Mucosa of rectum (tissue), 2 donors: ENCODE measurements at regions not wholly inside any gene's neighbourhood (a gene's known extent, or its start where the extent isn't known, plus 50 kb on each side); places are given as distances from the start of the nearest gene placed in this dataset.
"Not testable (repeated sequence)": the region's sequence is repeated elsewhere in the genome, so short reads cannot be mapped to it uniquely, and the experiment has no call there.

ENCODE experiments used
- H3K27ac ChIP-seq, 2 donors: one replicate each; pipeline ENCODE4 v1.7.0; 2013; ENCODE audit warnings: inconsistent platforms in 2 of 2, low read depth in 2 of 2, low read length in 2 of 2
- H3K27me3 ChIP-seq, 2 donors: one replicate each; pipeline ENCODE4 v1.7.0; 2013; ENCODE audit warnings: low read length in 2 of 2; ENCODE audit not compliant: control insufficient read depth in 2 of 2, insufficient read depth in 2 of 2
- H3K36me3 ChIP-seq, 2 donors: one replicate each; pipeline ENCODE4 v1.7.0; 2013; ENCODE audit warnings: low read length in 2 of 2; ENCODE audit not compliant: control insufficient read depth in 2 of 2, insufficient read depth in 2 of 2
- H3K4me1 ChIP-seq, 2 donors: one replicate each; pipeline ENCODE4 v1.7.0; 2013; ENCODE audit warnings: low read length in 2 of 2, mild to moderate bottlenecking in 1 of 2; ENCODE audit not compliant: control insufficient read depth in 2 of 2, insufficient read depth in 2 of 2
- H3K4me3 ChIP-seq, 2 donors: one replicate each; pipeline ENCODE4 v1.7.0; 2013; ENCODE audit warnings: low read length in 2 of 2
- H3K9ac ChIP-seq, 2 donors: one replicate each; pipeline ENCODE4 v1.7.0; 2013; ENCODE audit warnings: low read length in 2 of 2, low read depth in 1 of 2, mild to moderate bottlenecking in 1 of 2
- H3K9me3 ChIP-seq, 2 donors: one replicate each; pipeline ENCODE4 v1.7.0; 2013; ENCODE audit warnings: low read length in 2 of 2; ENCODE audit not compliant: control insufficient read depth in 2 of 2
- donor health status: healthy.
- donor health status: Normal muscosa, but diverticular disease.

GRCh38 chr12:14032191-14032590, 50.8 kb upstream of the GRIN2B start:
- not testable (repeated sequence) for H3K36me3 ChIP-seq, H3K9me3 ChIP-seq, H3K9ac ChIP-seq, H3K4me3 ChIP-seq, H3K27ac ChIP-seq, H3K4me1 ChIP-seq, H3K27me3 ChIP-seq

- H3K4me1 ChIP-seq: no peaks in the 10 kb centered on the region
- H3K27me3 ChIP-seq: peaks cover 0 to 2% of the 10 kb centered on the region in 2 donors
- H3K9me3 ChIP-seq: no peaks in the 10 kb centered on the region
- H3K27ac ChIP-seq: no peak overlapping the region
- no peak overlapping the region for H3K9ac ChIP-seq
- H3K4me3 ChIP-seq: no peak overlapping the region
- no peaks in the 10 kb centered on the region for H3K36me3 ChIP-seq
These were observed 62.4 kb upstream of the GRIN2B start for GRCh38 chr12:14043776-14044175.

DNA sequence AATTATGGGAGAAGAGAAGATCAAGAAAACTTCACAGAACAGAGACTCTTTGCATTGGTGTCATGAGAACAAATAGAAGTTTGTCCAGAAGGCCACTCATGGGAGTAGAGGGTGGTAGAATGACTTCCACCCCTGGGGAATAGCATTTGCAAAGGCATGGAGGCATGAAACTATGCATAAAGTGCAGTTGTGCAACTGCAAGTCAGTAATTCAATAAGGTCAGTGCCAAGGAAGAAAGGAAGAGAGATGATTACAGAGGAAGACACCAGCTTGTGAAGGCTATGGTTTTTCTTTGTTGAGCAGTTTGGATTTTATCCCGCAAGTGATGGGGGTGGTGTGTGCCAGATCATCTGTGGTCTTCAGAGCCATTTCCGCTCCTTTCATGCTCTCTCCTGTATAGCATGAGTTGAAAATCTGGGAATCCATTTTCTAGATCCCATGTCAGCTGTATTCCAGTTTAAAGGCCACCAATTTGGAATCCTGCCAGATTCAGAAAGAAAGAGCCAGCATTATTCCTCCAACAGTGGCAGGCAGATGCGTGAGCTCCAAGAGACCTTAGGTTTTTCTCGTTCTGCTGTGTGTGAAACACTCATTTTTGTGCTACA, 67.6 kb upstream of the GRIN2B start:
- H3K9me3 ChIP-seq: no peaks in the 10 kb centered on the region
- no peak overlapping the region for H3K27ac ChIP-seq
- H3K9ac ChIP-seq: no peak overlapping the region
- H3K27me3 ChIP-seq: peaks cover 0 to 2% of the 10 kb centered on the region in 2 donors
- H3K4me3 ChIP-seq: no peak overlapping the region
- no peaks in the 10 kb centered on the region for H3K4me1 ChIP-seq
- no peaks in the 10 kb centered on the region for H3K36me3 ChIP-seq

GRCh38 chr12:14057895-14058294, 76.5 kb upstream of the GRIN2B start:
- Histone ChIP-seq H3K4me3 (no peak overlapping the region), H3K36me3 (no peaks in the 10 kb centered on the region), H3K27ac (no peak overlapping the region), H3K4me1 (no peaks in the 10 kb centered on the region), H3K9ac (no peak overlapping the region), H3K9me3 (no peaks in the 10 kb centered on the region), H3K27me3 (no peaks in the 10 kb centered on the region)

DNA sequence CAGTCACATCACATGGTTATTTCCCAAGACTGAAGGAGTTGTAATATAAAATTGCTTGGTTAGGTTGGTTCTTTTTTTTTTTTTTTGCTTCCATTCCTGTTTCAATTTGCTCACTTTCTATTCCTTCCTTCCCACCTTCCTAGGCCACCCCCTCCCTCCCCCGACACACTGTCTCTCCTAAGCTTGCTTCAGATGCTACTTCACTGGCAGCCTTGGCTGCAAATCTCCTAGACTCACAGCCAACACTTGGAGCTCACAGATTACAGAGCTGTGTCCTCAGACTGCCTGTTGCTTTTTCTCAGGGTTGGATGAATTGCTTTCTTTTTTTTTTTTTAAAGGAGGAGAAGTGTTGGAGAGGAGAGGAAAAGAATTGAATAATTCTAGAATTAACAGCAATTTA, 77.3 kb upstream of the GRIN2B start:
- Histone ChIP-seq H3K9ac (no peak overlapping the region), H3K36me3 (no peaks in the 10 kb centered on the region), H3K4me1 (no peaks in the 10 kb centered on the region), H3K27ac (no peak overlapping the region), H3K27me3 (no peaks in the 10 kb centered on the region), H3K9me3 (no peaks in the 10 kb centered on the region), H3K4me3 (no peak overlapping the region)

- no peak overlapping the region for H3K27ac ChIP-seq
- no peaks in the 10 kb centered on the region for H3K27me3 ChIP-seq
- H3K4me3 ChIP-seq: no peak overlapping the region
- H3K4me1 ChIP-seq: no peaks in the 10 kb centered on the region
- no peaks in the 10 kb centered on the region for H3K9me3 ChIP-seq
- no peaks in the 10 kb centered on the region for H3K36me3 ChIP-seq
- no peak overlapping the region for H3K9ac ChIP-seq
These were observed 78.1 kb upstream of the GRIN2B start for GRCh38 chr12:14059548-14059947.

DNA sequence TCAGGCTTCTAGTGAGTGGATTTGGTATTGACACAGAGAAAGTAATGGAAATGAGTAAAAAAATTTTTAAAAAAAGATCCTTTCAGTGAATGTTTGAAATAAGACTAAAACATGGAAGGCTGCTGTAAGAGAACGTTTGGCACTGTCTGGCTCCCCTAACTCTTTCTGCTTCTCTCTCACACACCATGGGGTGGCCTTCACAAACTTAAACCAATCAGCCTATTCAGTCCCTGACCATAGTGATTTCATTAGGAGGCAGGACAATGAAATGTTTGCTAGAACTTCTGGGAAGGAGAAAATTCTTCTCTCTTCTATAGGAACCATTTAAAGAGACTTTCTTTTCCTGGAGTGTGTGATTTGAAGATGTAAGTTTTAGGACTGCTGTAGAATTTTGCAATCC, 84.2 kb upstream of the GRIN2B start:
- H3K9me3 ChIP-seq: no peaks in the 10 kb centered on the region
- no peaks in the 10 kb centered on the region for H3K4me1 ChIP-seq
- H3K36me3 ChIP-seq: no peaks in the 10 kb centered on the region
- no peak overlapping the region for H3K4me3 ChIP-seq
- no peaks in the 10 kb centered on the region for H3K27me3 ChIP-seq
- no peak overlapping the region for H3K27ac ChIP-seq
- no peak overlapping the region for H3K9ac ChIP-seq

- no peaks in the 10 kb centered on the region for H3K27me3 ChIP-seq
- no peak overlapping the region for H3K27ac ChIP-seq
- no peak overlapping the region for H3K9ac ChIP-seq
- no peaks in the 10 kb centered on the region for H3K4me1 ChIP-seq
- no peak overlapping the region for H3K4me3 ChIP-seq
- H3K9me3 ChIP-seq: no peaks in the 10 kb centered on the region
- H3K36me3 ChIP-seq: no peaks in the 10 kb centered on the region
These were observed 84.6 kb upstream of the GRIN2B start for GRCh38 chr12:14066021-14066420.

- Histone ChIP-seq H3K36me3 (no peaks in the 10 kb centered on the region), H3K9me3 (no peaks in the 10 kb centered on the region), H3K9ac (no peak overlapping the region), H3K4me3 (no peak overlapping the region), H3K27ac (no peak overlapping the region), H3K27me3 (no peaks in the 10 kb centered on the region), H3K4me1 (no peaks in the 10 kb centered on the region)
These were observed 87.6 kb upstream of the GRIN2B start for GRCh38 chr12:14068961-14069360.

- Histone ChIP-seq H3K27ac (no peak overlapping the region), H3K4me3 (no peak overlapping the region), H3K9ac (no peak overlapping the region), H3K4me1 (no peaks in the 10 kb centered on the region), H3K9me3 (peaks cover 0 to 3% of the 10 kb centered on the region in 2 donors), H3K27me3 (no peaks in the 10 kb centered on the region), H3K36me3 (no peaks in the 10 kb centered on the region)
These were observed 90.4 kb upstream of the GRIN2B start for GRCh38 chr12:14071833-14072232.

GRCh38 chr12:14072987-14073386, 91.6 kb upstream of the GRIN2B start:
- no peak overlapping the region for H3K27ac ChIP-seq
- no peak overlapping the region for H3K4me3 ChIP-seq

More at GRCh38 chr12:14072987-14073386, 91.6 kb upstream of the GRIN2B start:
- Histone ChIP-seq H3K36me3 (no peaks in the 10 kb centered on the region), H3K9me3 (peaks cover 0 to 6% of the 10 kb centered on the region in 2 donors), H3K4me1 (no peaks in the 10 kb centered on the region), H3K9ac (no peak overlapping the region), H3K27me3 (no peaks in the 10 kb centered on the region)
